D721Med (cell line): ENCODE measurements at regions not wholly inside any gene's neighbourhood (a gene's known extent, or its start where the extent isn't known, plus 50 kb on each side); places are given as distances from the start of the nearest gene placed in this dataset.

Experiments used
- DNase-seq: peaks from one replicate; pipeline ENCODE4 v3.0.0; 2011; ENCODE audit warnings: low spot score; ENCODE audit not compliant: insufficient read length
- FAIRE-seq: peaks from 2 replicates; lab custom pipeline; 2011; peaks lifted over from hg19 to GRCh38; lab: Jason Lieb, UNC
- TF ChIP-seq, protein P1 (sequence below): IDR thresholded peaks from 2 replicates; pipeline ENCODE4 v1.5.1; 2012; ENCODE audit warnings: mild to moderate bottlenecking, control low read depth; ENCODE audit not compliant: insufficient read depth; ENCODE audit errors: missing control alignments

DNA sequence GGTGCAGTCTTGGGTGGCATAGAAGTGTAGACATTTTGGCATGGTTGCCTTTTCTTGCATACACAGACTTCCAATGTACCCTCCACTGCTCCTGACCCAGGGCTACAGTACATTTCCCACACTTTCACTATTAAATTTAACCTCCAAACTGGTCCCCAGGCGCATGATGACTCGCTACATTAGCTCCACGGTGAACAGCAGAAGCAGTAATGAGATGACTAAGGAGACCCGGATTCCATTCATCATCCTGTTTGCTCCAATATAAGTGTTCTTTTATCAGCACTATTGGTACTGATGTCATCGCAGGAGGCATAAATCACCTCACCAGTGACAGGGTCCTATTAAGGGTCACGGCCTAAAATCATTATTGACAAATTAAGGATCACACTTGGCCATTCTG is 316.5 kb downstream of the EN1 start:
- FAIRE-seq (no peak), DNase-seq (no peak)
- TF ChIP-seq, protein P1, sequence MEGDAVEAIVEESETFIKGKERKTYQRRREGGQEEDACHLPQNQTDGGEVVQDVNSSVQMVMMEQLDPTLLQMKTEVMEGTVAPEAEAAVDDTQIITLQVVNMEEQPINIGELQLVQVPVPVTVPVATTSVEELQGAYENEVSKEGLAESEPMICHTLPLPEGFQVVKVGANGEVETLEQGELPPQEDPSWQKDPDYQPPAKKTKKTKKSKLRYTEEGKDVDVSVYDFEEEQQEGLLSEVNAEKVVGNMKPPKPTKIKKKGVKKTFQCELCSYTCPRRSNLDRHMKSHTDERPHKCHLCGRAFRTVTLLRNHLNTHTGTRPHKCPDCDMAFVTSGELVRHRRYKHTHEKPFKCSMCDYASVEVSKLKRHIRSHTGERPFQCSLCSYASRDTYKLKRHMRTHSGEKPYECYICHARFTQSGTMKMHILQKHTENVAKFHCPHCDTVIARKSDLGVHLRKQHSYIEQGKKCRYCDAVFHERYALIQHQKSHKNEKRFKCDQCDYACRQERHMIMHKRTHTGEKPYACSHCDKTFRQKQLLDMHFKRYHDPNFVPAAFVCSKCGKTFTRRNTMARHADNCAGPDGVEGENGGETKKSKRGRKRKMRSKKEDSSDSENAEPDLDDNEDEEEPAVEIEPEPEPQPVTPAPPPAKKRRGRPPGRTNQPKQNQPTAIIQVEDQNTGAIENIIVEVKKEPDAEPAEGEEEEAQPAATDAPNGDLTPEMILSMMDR: no peak

DNA sequence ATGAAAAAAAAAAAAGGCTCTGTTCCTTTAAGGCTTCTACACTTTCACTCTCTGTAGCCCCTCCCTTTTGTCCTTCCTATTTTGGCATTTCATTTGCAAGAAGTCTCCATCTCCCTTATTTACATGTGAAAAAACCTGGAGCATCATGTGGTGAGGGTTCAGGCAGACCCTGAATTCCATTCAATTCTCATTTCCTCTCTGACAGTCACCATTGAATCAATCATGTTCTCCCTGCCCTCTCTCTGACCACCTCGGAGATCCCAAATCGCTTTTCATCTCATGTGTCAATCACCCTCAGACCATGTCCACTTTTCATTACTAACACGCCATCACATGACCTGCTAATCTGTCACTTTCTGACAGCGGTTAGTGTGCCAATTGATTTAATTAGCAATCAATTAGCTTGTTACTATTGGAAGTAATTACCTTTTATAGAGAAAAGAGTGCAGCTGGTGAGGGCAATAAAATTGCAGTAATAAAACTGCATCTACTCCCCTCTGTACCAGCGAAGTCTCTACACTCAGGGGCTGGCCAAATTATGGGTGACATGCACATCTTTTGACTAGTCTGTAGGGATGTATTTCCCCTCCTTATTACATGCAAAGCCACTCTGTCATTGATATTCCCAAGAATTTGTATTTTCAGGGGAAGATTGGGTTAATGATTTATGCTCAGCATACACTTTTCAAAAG is 317.4 kb downstream of the EN1 start:
- no peak for FAIRE-seq
- TF ChIP-seq, protein P1: no peak

DNA sequence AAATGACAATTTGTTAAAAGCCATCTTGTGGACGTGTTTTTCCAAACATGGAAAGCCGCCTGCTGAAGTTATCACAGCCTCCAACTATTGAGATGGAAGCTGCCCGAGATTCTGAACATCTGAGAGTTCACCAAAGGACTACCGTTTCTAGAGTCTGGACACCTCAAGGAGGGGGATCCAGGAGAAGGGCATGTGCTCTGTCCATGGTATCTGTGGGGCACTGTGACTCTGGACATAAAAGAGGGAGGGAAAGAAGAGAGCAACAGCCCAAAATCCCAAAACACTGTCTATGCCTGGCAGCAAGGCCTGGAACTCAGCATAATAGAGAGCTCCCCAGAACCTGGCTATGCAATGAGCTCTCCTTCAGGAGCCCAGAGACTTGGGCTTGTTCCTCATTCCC is 319.9 kb downstream of the EN1 start:
- DNase-seq (no peak), FAIRE-seq (no peak)
- TF ChIP-seq, protein P1: no peak

More for the DNA sequence above, 317.4 kb downstream of the EN1 start:
- DNase-seq: no peak

DNA sequence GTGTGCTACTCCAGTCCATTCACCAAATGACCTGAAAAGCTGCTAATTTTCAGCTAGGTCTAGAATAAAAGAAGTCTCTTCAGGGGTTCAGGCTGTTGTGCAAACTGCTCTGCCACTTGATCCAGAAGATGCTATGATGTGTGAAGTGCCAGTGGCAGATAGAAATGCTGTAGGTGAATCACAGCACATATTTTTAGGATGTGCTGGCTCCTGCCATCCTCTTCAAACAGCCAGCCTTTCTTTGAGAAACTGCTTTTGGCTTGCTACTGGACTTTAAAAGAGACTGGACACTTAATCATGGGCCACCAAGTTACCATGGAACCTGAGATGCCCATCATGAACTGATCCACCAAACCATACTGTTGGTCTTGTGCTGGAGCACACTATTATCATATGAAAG is 322.1 kb downstream of the EN1 start:
- FAIRE-seq (no peak), DNase-seq (no peak)
- TF ChIP-seq, protein P1: no peak

DNA sequence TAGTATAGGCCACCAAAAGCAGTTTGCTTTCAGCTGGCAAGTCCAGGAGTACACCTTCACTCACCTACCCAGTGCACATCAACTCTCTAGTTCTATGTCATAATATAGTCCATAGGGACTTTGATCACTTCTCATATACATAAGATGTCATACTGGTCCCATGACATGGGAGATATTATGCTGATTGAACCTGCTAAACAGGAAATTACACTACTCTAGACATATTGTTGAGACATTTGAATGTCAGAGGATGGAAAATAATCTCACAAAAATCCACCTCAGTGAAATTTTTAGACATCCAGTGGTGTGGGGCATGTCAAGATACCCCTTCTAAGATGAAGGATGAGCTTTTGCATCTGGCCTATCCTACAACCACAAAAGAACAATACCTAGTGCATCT is 322.5 kb downstream of the EN1 start:
- TF ChIP-seq, protein P1: no peak
- FAIRE-seq (no peak), DNase-seq (no peak)

DNA sequence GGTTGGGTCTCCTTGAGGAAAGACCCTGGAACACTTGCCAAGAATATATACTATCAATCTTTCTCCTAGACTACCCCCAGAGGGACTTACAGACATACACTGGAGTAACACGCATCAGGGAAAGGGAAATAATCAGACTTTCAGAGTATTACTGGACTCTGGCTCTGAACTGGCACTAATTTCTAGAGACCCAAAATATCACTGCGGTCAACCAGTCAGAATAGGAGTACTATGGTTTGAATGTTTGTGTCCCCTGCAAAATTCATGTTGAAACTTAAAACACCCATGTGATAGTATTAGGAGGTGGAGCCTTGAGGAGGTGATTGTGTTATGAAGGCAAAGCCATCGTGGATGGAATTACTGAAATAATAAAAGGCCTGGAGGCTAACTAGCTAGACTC is 323.7 kb downstream of the EN1 start:
- TF ChIP-seq, protein P1: no peak
- DNase-seq (no peak), FAIRE-seq (no peak)

DNA sequence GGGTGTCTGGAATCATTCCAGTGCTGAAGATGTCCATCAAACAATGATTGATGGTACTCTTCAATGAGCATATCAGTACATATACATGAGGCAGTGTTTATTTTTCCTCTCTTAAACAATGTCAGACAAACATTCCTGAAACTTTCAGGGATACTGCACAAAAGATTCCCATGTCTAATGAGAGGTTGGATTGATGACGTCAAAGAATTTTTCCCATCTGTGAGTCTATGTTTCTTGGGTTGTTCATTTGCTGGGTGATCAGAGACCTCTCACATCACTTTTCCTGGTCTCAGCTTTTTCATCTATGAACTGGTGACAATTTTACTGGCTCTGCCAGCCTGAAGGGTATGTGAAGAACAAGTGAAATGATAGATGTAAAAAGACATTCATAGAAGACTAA is 325.5 kb downstream of the EN1 start:
- FAIRE-seq: no peak

More for the DNA sequence above, 325.5 kb downstream of the EN1 start:
- no peak for DNase-seq
- TF ChIP-seq, protein P1: no peak
